ENCODE measurements at regions not wholly inside any gene's neighbourhood (a gene's known extent, or its start where the extent isn't known, plus 50 kb on each side); places are given as distances from the start of the nearest gene placed in this dataset.

- no peak for DNase-seq (ENCODE audit: low read depth)
Measured at GRCh38 chr22:47608421-47608820, 846.0 kb downstream of the TBC1D22A start.

GRCh38 chr22:47607486-47607885, 845.0 kb downstream of the TBC1D22A start:
- DNase-seq (ENCODE audit: low read depth): no peak

- no peak for DNase-seq (ENCODE audit: low read depth)
Measured at GRCh38 chr22:47606426-47606825, 844.0 kb downstream of the TBC1D22A start.

- DNase-seq (ENCODE audit: low read depth): no peak
Measured at GRCh38 chr22:47605886-47606285, 843.4 kb downstream of the TBC1D22A start.

- no peak for DNase-seq (ENCODE audit: low read depth)
Measured at GRCh38 chr22:47605441-47605840, 843.0 kb downstream of the TBC1D22A start.

- no peak for DNase-seq (ENCODE audit: low read depth)
Measured at GRCh38 chr22:47604563-47604962, 842.1 kb downstream of the TBC1D22A start.

GRCh38 chr22:47602732-47603131, 840.3 kb downstream of the TBC1D22A start:
- no peak for DNase-seq (ENCODE audit: low read depth)

- no peak for DNase-seq (ENCODE audit: low read depth)
Measured at GRCh38 chr22:47601666-47602065, 839.2 kb downstream of the TBC1D22A start.

- DNase-seq (ENCODE audit: low read depth): no peak
Measured at GRCh38 chr22:47600791-47601625, 838.6 kb downstream of the TBC1D22A start.

- no peak for DNase-seq (ENCODE audit: low read depth)
Measured at GRCh38 chr22:47600281-47600680, 837.8 kb downstream of the TBC1D22A start.

GRCh38 chr22:47599753-47600152, 837.3 kb downstream of the TBC1D22A start:
- no peak for DNase-seq (ENCODE audit: low read depth)

- no peak for DNase-seq (ENCODE audit: low read depth)
Measured at GRCh38 chr22:47598864-47599263, 836.4 kb downstream of the TBC1D22A start.

- no peak for DNase-seq (ENCODE audit: low read depth)
Measured at GRCh38 chr22:47597041-47597440, 834.6 kb downstream of the TBC1D22A start.

- DNase-seq (ENCODE audit: low read depth): no peak
Measured at GRCh38 chr22:47596176-47596690, 833.8 kb downstream of the TBC1D22A start.

- no peak for DNase-seq (ENCODE audit: low read depth)
Measured at GRCh38 chr22:47594836-47595521, 832.5 kb downstream of the TBC1D22A start.

GRCh38 chr22:47593911-47594311, 831.5 kb downstream of the TBC1D22A start:
- DNase-seq (ENCODE audit: low read depth): no peak

GRCh38 chr22:47593291-47593690, 830.8 kb downstream of the TBC1D22A start:
- DNase-seq (ENCODE audit: low read depth): no peak

- no peak for DNase-seq (ENCODE audit: low read depth)
Measured at GRCh38 chr22:47592791-47593190, 830.3 kb downstream of the TBC1D22A start.

- DNase-seq (ENCODE audit: low read depth): no peak
Measured at GRCh38 chr22:47591709-47592108, 829.3 kb downstream of the TBC1D22A start.

GRCh38 chr22:47591016-47591415, 828.6 kb downstream of the TBC1D22A start:
- no peak for DNase-seq (ENCODE audit: low read depth)

- DNase-seq (ENCODE audit: low read depth): no peak
Measured at GRCh38 chr22:47589271-47590250, 827.1 kb downstream of the TBC1D22A start.
